Aorta (tissue), 5 donors: ENCODE measurements at regions not wholly inside any gene's neighbourhood (a gene's known extent, or its start where the extent isn't known, plus 50 kb on each side); places are given as distances from the start of the nearest gene placed in this dataset.

Experiments used
- ATAC-seq: fragments of 200-7000 bp; cut with Tn5 transposase; one replicate; pipeline ENCODE4 v1.9.1; 2022; ENCODE audit warnings: moderate library complexity; ENCODE audit not compliant: low FRiP score
- DNase-seq, 2 donors: peaks; one replicate each; pipeline ENCODE4 v3.0.0-alpha.2; 2020
- H3K27ac ChIP-seq, 2 donors: one replicate each; pipeline ENCODE4 v1.5.1; 2013; ENCODE audit warnings: low read length in 2 of 2, mild to moderate bottlenecking in 2 of 2, moderate library complexity in 2 of 2, control low read depth in 1 of 2, inconsistent platforms in 1 of 2, low read depth in 1 of 2
- H3K27me3 ChIP-seq, 2 donors: one replicate each; pipeline ENCODE4 v1.6.1; 2013; ENCODE audit warnings: control low read depth in 1 of 2, low read length in 1 of 2, mild to moderate bottlenecking in 1 of 2, moderate library complexity in 1 of 2; ENCODE audit not compliant: insufficient read depth in 2 of 2, control insufficient read depth in 1 of 2
- H3K36me3 ChIP-seq, 2 donors: one replicate each; pipeline ENCODE4 v1.6.1; 2013; ENCODE audit warnings: control low read depth in 1 of 2, low read length in 1 of 2, mild to moderate bottlenecking in 1 of 2; ENCODE audit not compliant: insufficient read depth in 2 of 2, control insufficient read depth in 1 of 2
- H3K4me1 ChIP-seq, 2 donors: one replicate each; pipeline ENCODE4 v1.6.1; 2013; ENCODE audit warnings: low read length in 2 of 2, control low read depth in 1 of 2, mild to moderate bottlenecking in 1 of 2, moderate library complexity in 1 of 2; ENCODE audit not compliant: insufficient read depth in 2 of 2, control insufficient read depth in 1 of 2
- H3K4me3 ChIP-seq, 2 donors: one replicate each; pipeline ENCODE4 v1.5.1; 2013; ENCODE audit warnings: low read length in 2 of 2, control low read depth in 1 of 2, mild to moderate bottlenecking in 1 of 2
- H3K9me3 ChIP-seq: one replicate; pipeline ENCODE4 v1.6.1; 2013; ENCODE audit warnings: mild to moderate bottlenecking, low read length; ENCODE audit not compliant: control insufficient read depth
- WGBS, 2 donors: extraction: QIAGEN DNeasy Blood & Tissue Kit; methylation state at CpG; one replicate each; pipeline ENCODE4 v1.1.7; 2013; 5-methylcytosine and 5-hydroxymethylcytosine counted together
- intact Hi-C, 2 donors: fragments of 100-400 bp; cut with DNase I; formaldehyde crosslinking; loops; one replicate each; pipeline versions ENCODE4 v1.14.2 to v1.15.0; 2022
- donor health status: healthy with polysubstance abuse.
- donor health status: Bipolar disorder and iron deficiency.
- donor health status: DM: no; HTN: no; CAD: no.
- donor health status: DM: no; HTN: no; CAD: no.
- donor health status: DM: yes; HTN: yes; CAD: no.

DNA sequence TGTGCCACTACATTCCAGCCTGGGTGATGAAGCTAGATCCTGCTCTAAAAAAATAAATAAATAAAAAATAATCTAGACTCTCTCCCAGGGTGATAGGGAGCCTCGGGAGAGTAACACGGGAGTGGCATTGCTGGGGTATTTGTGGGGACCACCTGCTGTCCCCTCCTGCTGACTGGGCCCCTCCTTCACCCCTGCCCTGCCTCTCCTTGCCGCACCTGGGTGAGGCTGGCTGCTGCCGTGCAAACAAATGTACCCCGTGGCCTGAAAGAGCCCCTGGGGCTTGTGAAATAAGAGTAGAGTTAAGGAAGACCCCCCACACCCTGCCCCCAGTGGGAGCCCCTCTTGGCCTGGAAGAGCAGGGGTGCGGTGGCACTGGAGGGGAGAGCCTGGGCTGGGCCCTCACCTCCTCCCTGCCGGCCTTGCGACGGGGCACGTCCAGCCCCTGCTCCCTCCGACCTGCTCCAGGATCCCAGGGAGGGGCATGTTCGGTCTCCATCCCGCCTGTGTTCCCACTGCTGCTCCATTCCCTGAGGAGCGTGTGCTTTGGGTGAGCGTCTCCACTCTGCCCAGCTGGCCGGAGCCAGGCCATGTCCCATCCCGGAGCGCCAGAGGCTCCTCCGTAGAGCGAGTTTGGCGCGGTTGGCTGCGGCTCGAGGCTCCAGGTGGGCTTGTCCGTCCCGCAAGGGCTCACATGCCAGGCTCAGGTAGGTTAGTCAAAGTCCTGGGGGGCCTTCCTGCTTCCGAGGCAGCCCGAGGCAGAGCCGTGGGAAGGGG is 75.0 kb upstream of the RNU6ATAC start:
- no peak for ATAC-seq
- Histone ChIP-seq H3K4me3 (no peak overlapping the region), H3K9me3 (no peaks in the 10 kb centered on the region), H3K27ac (no peak overlapping the region), H3K4me1 (no peaks in the 10 kb centered on the region), H3K27me3 (peaks cover 0 to 2% of the 10 kb centered on the region in 2 donors), H3K36me3 (no peaks in the 10 kb centered on the region)
- no peak for DNase-seq
- WGBS, 2 donors = 89 to 91% methylated on average over 25 to 29 of the region's 29 CpGs
- intact Hi-C loops = no loop called here

GRCh38 chr9:134239939-134240338 is 75.6 kb upstream of the RNU6ATAC start:
- no peaks in the 10 kb centered on the region for H3K9me3 ChIP-seq
- H3K27me3 ChIP-seq = peaks cover 0 to 2% of the 10 kb centered on the region in 2 donors
- no peak overlapping the region for H3K27ac ChIP-seq
- intact Hi-C loops = no loop called here
- H3K36me3 ChIP-seq = no peaks in the 10 kb centered on the region
- no peak overlapping the region for H3K4me3 ChIP-seq
- 87 to 88% methylated on average over 7 of the region's 7 CpGs for WGBS, 2 donors
- DNase-seq (no peak), ATAC-seq (no peak)
- H3K4me1 ChIP-seq = no peaks in the 10 kb centered on the region

GRCh38 chr9:134240361-134240760 is 76.0 kb upstream of the RNU6ATAC start:
- H3K4me1 ChIP-seq = no peaks in the 10 kb centered on the region
- H3K36me3 ChIP-seq = no peaks in the 10 kb centered on the region
- intact Hi-C loops = no loop called here
- H3K4me3 ChIP-seq = no peak overlapping the region
- no peak overlapping the region for H3K27ac ChIP-seq
- peaks cover 0 to 2% of the 10 kb centered on the region in 2 donors for H3K27me3 ChIP-seq
- DNase-seq (no peak), ATAC-seq (no peak)
- 85 to 88% methylated on average over 11 of the region's 11 CpGs for WGBS, 2 donors
- no peaks in the 10 kb centered on the region for H3K9me3 ChIP-seq

GRCh38 chr9:134242706-134243105 is 78.3 kb upstream of the RNU6ATAC start:
- Histone ChIP-seq H3K9me3 (no peaks in the 10 kb centered on the region), H3K27ac (no peak overlapping the region), H3K4me3 (no peak overlapping the region), H3K27me3 (peaks cover 0 to 2% of the 10 kb centered on the region in 2 donors), H3K4me1 (no peaks in the 10 kb centered on the region), H3K36me3 (no peaks in the 10 kb centered on the region)
- WGBS, 2 donors = 67% methylated on average over 19 of the region's 19 CpGs
- intact Hi-C loops = no loop called here
- ATAC-seq (no peak), DNase-seq (no peak)

- WGBS, 2 donors = 58 to 60% methylated on average over 14 of the region's 14 CpGs
- H3K36me3 ChIP-seq = no peaks in the 10 kb centered on the region
- intact Hi-C loops = no loop called here
Observed at GRCh38 chr9:134243778-134244467, 79.6 kb upstream of the RNU6ATAC start.

DNA sequence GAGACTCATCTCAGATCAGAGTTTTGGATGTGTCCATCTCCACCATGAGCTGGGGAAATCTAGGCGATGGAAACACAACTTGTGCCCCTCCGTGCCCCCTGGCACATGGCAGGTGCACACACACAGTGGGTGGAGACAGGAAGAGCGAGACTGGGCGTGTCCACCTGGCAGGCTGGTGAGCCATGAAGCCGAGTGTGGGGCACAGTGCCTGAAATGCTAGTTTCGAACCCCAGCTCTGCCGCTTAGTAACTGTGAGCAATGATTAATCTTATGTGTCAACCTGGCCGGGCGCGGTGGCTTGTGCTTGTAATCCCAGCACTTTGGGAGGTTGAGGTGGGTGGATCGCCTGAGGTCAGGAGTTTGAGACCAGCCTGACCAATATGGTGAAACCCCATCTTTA is 80.8 kb upstream of the RNU6ATAC start:
- ATAC-seq (no peak), DNase-seq (no peak)
- 86 to 92% methylated on average over 11 of the region's 11 CpGs for WGBS, 2 donors
- Histone ChIP-seq H3K4me3 (no peak overlapping the region), H3K4me1 (no peaks in the 10 kb centered on the region), H3K9me3 (peaks cover 7% of the 10 kb centered on the region), H3K27me3 (peaks cover 0 to 2% of the 10 kb centered on the region in 2 donors), H3K27ac (no peak overlapping the region), H3K36me3 (no peaks in the 10 kb centered on the region)
- intact Hi-C loops = no loop called here

More at GRCh38 chr9:134243778-134244467, 79.6 kb upstream of the RNU6ATAC start:
- Histone ChIP-seq H3K27me3 (peaks cover 0 to 2% of the 10 kb centered on the region in 2 donors), H3K4me3 (no peak overlapping the region), H3K9me3 (peaks cover 5% of the 10 kb centered on the region), H3K27ac (no peak overlapping the region), H3K4me1 (no peaks in the 10 kb centered on the region)
- ATAC-seq = peak; percentile 33
- peak in 1 of 2 donors; percentile 74 for DNase-seq

- H3K27me3 ChIP-seq = no peaks in the 10 kb centered on the region
- intact Hi-C loops = no loop called here
- H3K4me3 ChIP-seq = no peak overlapping the region
- H3K36me3 ChIP-seq = no peaks in the 10 kb centered on the region
- no peak for DNase-seq
- H3K27ac ChIP-seq = no peak overlapping the region
- ATAC-seq = no peak
- H3K9me3 ChIP-seq = peaks cover 7% of the 10 kb centered on the region
- 96 to 97% methylated on average over 5 of the region's 5 CpGs for WGBS, 2 donors
- no peaks in the 10 kb centered on the region for H3K4me1 ChIP-seq
Observed at GRCh38 chr9:134247918-134248631, 78.2 kb upstream of the RXRA start.

DNA sequence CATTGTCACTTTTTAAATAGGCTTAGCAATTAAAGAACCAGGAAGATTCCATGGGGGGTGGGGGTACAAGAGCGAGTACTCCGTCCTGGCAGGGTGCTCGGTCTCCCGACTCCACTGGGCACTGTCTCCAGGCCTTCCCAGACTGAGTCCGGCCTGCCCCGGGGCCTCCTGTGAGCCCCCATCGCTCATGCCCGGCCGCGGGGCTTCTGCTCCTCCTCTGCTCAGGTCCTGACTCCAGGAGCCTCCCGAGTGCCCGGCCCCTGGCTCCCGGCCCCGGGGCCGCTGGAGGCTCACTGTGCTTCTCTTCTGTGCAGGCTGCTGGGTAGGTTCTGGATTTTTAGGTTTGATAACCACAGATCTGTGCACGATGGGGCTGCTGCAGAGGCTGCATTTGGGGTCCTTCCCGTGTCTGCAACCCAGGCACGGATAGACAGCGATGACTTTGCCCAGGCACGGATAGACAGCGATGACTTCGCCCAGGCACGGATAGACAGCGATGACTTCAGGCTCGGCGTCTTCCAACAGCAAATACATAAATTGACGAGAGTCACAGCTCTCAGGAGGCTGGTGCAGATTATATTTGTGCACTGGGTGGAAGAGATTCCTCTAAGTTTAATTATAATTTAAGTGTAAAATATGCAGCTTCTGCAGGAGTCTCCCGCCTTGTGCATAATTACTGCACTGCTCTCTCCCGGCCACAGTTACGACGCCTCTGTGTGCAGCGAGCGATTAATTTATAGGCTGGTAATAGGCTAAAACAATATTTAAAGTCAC is 74.8 kb upstream of the RXRA start:
- ATAC-seq (no peak), DNase-seq (no peak)
- intact Hi-C loops = no loop called here
- Histone ChIP-seq H3K27me3 (no peaks in the 10 kb centered on the region), H3K4me3 (no peak overlapping the region), H3K4me1 (no peaks in the 10 kb centered on the region), H3K36me3 (no peaks in the 10 kb centered on the region), H3K9me3 (peaks cover 7% of the 10 kb centered on the region), H3K27ac (no peak overlapping the region)
- 86 to 89% methylated on average over 33 of the region's 33 CpGs for WGBS, 2 donors
